ENCODE measurements at regions not wholly inside any gene's neighbourhood (a gene's known extent, or its start where the extent isn't known, plus 50 kb on each side); places are given as distances from the start of the nearest gene placed in this dataset.
"Not testable (repeated sequence)": the region's sequence is repeated elsewhere in the genome, so short reads cannot be mapped to it uniquely, and the experiment has no call there.

DNA sequence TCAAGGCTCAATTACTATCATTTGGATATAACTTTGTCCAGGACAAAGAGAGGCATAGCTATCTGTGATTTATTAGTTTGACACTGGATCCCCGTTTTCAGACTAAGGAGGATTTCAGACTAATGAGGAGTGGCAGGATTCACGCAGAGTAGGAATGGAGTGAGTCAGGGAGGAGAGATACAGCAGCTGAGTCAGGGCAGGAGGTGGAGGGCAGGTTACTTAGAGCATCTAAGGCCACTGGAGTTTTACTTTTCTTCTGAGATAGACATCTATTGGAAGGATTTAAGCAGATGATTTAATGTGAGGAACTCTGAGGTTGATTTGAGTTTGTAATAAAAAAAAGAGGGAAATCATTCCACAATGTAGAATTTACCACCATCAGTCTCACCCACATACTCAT, 110.6 kb downstream of the RPIA start:
- H3K27me3 ChIP-seq; DNase-seq; H3K27ac ChIP-seq; H3K4me1 ChIP-seq; H3K9me3 ChIP-seq (replicated peaks); H3K4me3 ChIP-seq; H3K36me3 ChIP-seq: not testable (repeated sequence)

DNA sequence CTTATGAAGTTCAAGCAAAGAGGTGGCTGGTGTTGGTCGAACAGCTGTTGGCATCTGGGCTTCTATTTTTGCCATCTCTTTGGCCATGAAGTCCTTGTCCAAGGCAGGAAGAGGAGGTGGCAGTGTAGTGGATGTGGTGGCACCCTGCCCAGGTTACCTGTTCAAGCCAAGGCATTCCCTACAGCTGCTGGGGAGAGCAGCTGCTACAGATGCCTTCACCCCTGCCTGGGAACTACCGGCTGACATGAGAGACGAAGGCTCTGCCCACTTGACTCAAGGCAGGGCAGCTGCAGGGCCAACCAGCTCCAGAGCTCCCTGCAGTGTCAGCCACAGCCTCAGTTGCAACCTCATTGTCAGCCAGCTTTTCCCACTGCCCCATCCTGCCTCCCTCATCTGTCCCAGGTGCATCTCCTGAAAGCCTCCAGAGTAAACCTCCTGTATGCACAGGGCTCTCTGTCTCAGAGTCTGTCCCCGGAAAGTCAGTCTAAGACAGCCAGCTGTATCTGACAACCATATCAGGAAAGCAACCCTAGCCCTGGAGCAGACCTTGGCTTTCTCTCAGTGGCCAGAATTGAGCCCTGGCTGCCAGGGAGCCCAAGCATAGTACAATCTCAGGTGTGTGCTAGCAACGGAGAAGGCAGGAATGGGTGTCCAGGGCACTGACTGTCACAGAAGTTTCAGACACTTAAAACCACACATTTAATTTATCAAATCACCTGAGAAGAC, 115.9 kb downstream of the RPIA start:
- DNase-seq, result no peak
- H3K4me1 ChIP-seq, result no peaks in the 10 kb centered on the region

DNA sequence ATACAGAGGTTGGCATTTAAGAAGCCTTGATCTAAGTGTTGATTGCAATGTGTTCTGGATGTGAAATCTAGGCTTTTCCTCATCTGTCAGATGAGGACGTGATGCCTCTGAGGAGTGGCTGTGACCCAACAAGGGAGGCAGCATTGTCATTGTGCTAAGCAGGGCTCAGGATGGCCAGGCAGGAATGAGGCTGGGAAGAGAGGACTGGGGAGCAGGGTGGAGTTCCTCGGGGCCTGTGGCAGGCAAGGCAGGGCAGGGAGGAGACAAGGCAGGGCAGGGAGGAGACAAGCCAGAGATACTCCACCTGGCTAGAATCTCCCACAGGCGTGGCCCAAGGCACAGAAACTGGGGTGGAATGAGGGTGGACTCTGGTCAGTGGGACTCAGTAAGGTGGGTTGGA, 116.6 kb downstream of the RPIA start:
- Histone ChIP-seq H3K27ac (no peak overlapping the region), H3K9me3 (replicated peaks) (no peaks in the 10 kb centered on the region), H3K36me3 (no peaks in the 10 kb centered on the region), H3K4me1 (no peaks in the 10 kb centered on the region), H3K27me3 (no peaks in the 10 kb centered on the region), H3K4me3 (no peak overlapping the region)
- no peak for DNase-seq

More for the DNA sequence above, 115.9 kb downstream of the RPIA start:
- no peaks in the 10 kb centered on the region for H3K9me3 ChIP-seq (replicated peaks)
- H3K27me3 ChIP-seq, result no peaks in the 10 kb centered on the region
- H3K36me3 ChIP-seq, result no peaks in the 10 kb centered on the region
- H3K27ac ChIP-seq, result no peak overlapping the region
- no peak overlapping the region for H3K4me3 ChIP-seq

DNA sequence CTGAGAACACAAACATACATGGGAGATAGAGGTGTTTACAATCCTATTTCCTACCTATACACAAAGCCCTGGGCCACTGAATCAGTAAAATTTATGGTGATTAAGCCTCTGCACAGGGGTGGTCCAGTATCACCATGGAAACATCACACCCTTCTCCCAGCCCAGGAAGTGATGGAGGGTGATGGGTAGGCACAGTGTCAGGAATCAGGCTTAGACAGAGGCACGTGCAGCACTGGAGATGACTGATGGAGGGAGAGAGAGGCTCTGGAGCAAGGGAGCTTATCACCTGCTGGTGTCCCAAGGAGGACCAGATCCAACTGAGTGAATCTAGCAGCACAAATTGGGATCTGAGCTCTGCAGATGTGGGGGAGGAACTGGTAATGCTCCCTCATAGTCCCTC, 117.2 kb downstream of the RPIA start:
- no peak for DNase-seq
- no peak overlapping the region for H3K4me3 ChIP-seq
- H3K9me3 ChIP-seq (replicated peaks), result no peaks in the 10 kb centered on the region
- no peak overlapping the region for H3K27ac ChIP-seq
- H3K4me1 ChIP-seq, result no peaks in the 10 kb centered on the region
- no peaks in the 10 kb centered on the region for H3K36me3 ChIP-seq
- no peaks in the 10 kb centered on the region for H3K27me3 ChIP-seq

DNA sequence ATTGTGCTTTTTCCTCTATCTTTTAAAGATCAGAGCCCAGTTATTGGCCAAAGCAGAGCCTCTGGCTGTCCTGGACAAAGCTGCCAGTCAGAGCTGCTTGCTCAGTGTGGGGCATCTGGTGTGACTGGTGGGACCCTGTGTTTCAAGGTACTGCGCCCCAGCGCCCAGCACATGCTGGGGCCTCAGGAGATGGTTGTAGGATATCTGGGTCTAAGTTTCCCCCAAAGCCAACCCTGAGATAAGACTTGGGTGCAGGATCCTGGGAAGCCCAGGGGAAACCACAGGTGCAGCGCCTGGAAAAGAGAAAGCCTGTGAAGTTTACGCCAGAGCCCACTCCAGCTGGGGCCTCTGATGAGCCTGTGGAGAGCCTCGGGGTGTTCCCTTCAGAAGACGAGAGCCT, 117.7 kb downstream of the RPIA start:
- no peak overlapping the region for H3K27ac ChIP-seq
- H3K27me3 ChIP-seq, result no peaks in the 10 kb centered on the region
- H3K36me3 ChIP-seq, result no peaks in the 10 kb centered on the region
- no peak overlapping the region for H3K4me3 ChIP-seq
- H3K9me3 ChIP-seq (replicated peaks), result no peaks in the 10 kb centered on the region
- H3K4me1 ChIP-seq, result no peaks in the 10 kb centered on the region
- DNase-seq, result no peak

DNA sequence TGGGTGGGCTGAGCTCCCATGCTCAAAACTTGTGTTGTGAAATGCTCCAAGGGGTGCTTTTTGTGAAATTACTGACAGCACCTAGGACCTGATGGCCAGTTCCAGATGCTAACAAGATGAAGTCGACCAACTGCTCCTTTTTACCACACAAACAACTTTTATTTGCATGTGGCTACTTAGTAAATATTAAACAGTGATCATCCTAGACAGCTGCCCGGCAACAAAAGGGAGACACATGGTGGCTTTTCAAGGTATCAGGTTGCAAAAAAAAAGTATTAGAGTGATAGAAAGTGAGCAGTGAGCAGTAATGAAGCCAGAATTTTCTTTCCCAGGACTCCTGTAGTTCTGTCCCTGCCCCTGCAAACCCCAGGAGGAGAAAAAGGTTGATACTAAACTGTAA, 118.5 kb downstream of the RPIA start:
- no peak overlapping the region for H3K4me3 ChIP-seq
- H3K36me3 ChIP-seq, result no peaks in the 10 kb centered on the region
- H3K9me3 ChIP-seq (replicated peaks), result 0 out of 2 replicates have a peak, but pooled peaks cover 3% of the 10 kb centered on the region
- no peaks in the 10 kb centered on the region for H3K27me3 ChIP-seq
- peak in 1 of 2 experiments; percentile 24 for DNase-seq
- H3K27ac ChIP-seq, result no peak overlapping the region
- no peaks in the 10 kb centered on the region for H3K4me1 ChIP-seq

DNA sequence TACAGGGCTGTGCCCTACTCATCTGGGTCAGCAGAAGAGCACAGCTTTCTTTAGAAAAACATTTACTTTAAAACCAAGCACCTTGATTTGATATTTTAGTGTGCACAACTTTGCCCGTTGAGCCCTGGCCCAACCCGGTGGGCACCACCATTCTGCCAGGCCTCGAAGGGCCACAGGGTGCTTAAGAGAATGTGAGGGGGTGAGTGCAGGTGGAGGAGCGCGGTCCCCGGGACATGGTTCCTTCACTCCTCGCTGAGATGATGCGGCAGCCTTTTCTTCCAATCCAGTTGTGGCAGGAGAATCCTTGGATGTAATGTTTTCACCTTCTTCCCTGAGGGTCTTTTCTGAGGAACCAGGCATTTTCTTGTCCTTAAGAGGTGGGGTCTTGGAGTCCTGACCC, 119.0 kb downstream of the RPIA start:
- Histone ChIP-seq H3K36me3 (no peaks in the 10 kb centered on the region), H3K4me1 (no peaks in the 10 kb centered on the region), H3K27ac (no peak overlapping the region), H3K27me3 (no peaks in the 10 kb centered on the region), H3K9me3 (replicated peaks) (0 out of 2 replicates have a peak, but pooled peaks cover 3% of the 10 kb centered on the region), H3K4me3 (no peak overlapping the region)
- DNase-seq, result no peak

DNA sequence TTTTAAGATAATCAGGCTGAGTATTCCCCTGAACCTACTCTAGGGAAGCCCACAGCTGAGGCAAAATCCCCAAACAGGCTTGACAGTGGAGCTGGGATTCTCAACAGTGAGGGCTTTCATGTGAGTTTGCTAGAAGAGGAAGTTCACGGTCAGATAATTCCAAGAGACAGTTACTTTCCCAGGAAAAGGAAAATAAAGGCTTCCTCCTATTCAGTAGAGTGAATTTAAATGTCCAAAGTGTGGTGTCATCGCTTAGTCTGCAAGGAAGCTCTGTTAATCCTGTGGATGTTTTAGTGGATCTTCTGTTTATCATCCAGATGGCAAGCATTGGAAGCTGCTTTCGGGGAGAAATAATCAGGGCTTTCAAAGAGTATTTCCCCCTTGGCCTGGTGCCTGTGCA, 119.8 kb downstream of the RPIA start:
- H3K9me3 ChIP-seq (replicated peaks), result 0 out of 2 replicates have a peak, but pooled peaks cover 3% of the 10 kb centered on the region
- H3K4me3 ChIP-seq, result no peak overlapping the region
- DNase-seq, result no peak
- no peaks in the 10 kb centered on the region for H3K36me3 ChIP-seq
- H3K4me1 ChIP-seq, result no peaks in the 10 kb centered on the region
- H3K27me3 ChIP-seq, result no peaks in the 10 kb centered on the region
- H3K27ac ChIP-seq, result no peak overlapping the region

DNA sequence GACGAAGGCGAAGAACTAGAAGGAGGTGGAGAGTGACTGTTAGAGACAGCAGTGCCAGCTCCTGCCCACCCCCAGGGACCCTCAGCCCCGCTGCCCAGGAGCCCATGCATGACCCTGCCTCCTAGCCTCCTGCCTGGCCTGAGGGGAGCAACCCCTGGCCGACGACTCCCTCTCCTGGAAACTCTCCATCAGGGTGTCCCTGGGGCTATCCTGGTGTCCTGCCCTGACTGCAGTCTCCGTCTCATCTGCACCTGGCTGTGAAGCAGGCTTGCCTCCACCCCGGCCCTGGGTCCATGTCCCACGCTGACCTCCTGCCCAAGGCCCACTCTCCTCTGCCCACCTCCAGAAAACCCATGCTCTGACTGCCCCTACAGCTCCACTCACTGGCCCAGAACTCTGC, 120.2 kb downstream of the RPIA start:
- H3K4me3 ChIP-seq, result no peak overlapping the region
- DNase-seq, result no peak
- H3K36me3 ChIP-seq, result no peaks in the 10 kb centered on the region

DNA sequence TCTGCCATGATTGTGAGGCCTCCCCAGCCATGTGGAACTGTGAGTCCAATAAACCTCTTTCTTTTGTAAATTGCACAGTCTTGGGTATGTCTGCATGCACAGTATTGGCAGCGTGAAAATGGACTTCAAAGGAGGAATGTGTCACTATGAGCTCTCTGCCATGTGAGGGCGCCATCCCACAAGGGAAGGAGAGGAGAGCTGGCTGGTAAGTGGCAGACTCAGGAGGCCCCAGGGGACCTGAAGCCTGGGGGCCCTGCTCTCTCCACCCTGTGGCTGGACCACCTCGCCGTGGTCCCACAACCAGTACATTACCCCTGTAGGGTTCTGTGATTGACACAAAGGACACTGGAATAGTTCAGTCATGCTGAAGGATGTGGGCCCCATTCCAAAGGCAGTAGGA, 122.1 kb downstream of the RPIA start:
- H3K27ac ChIP-seq, result no peak overlapping the region
- peak in 1 of 2 experiments; percentile 25 for DNase-seq
- 0 out of 2 replicates have a peak, but pooled peaks cover 3% of the 10 kb centered on the region for H3K9me3 ChIP-seq (replicated peaks)
- H3K36me3 ChIP-seq, result no peaks in the 10 kb centered on the region
- no peaks in the 10 kb centered on the region for H3K4me1 ChIP-seq
- no peaks in the 10 kb centered on the region for H3K27me3 ChIP-seq
- H3K4me3 ChIP-seq, result no peak overlapping the region

More for the DNA sequence above, 120.2 kb downstream of the RPIA start:
- Histone ChIP-seq H3K9me3 (replicated peaks) (0 out of 2 replicates have a peak, but pooled peaks cover 3% of the 10 kb centered on the region), H3K4me1 (no peaks in the 10 kb centered on the region), H3K27ac (no peak overlapping the region), H3K27me3 (no peaks in the 10 kb centered on the region)

DNA sequence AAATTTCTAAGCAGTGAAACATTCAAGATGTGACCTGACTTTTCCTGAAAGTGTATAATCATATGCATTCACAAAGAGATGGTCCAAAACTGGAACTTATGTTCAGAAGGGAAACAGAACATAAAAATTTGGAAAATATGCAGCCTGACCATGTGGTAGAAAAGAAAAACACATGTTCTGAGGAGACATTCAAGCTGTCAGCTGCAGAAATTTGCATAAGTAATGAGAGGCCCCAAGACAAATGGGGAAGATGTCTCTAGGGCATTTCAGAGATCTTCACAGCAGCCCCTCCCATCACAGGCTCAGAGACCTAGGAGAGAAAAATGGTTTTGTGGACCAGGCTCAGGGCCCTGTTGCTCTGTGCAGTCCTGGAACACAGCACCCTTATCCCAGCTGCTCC, 123.8 kb downstream of the RPIA start:
- Histone ChIP-seq H3K36me3 (no peaks in the 10 kb centered on the region), H3K4me1 (no peaks in the 10 kb centered on the region), H3K27ac (no peak overlapping the region), H3K27me3 (no peaks in the 10 kb centered on the region), H3K9me3 (replicated peaks) (0 out of 2 replicates have a peak, but pooled peaks cover 6% of the 10 kb centered on the region), H3K4me3 (no peak overlapping the region)
- no peak for DNase-seq

DNA sequence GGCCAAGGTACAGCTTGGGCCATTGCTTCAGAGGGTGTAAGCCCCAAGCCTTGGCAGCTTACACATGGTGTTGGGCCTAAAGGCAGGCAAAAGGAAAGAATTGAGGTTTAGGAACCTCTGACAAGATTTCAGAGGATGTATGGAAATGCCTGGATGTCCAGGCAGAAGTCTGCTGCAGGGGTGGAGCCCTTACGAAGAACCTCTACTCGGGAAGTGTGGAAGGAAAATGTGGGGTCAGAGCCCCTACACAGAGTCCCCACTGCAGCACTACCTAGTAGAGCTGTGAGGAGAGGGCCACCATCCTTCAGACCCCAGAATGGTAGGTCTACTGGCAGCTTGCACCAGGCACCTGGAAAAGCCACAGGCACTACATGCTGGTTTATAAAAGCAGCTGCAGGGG, 124.2 kb downstream of the RPIA start:
- Histone ChIP-seq H3K27me3 (no peaks in the 10 kb centered on the region), H3K27ac (no peak overlapping the region), H3K4me1 (no peaks in the 10 kb centered on the region), H3K9me3 (replicated peaks) (0 out of 2 replicates have a peak, but pooled peaks cover 6% of the 10 kb centered on the region), H3K4me3 (no peak overlapping the region), H3K36me3 (no peaks in the 10 kb centered on the region)
- no peak for DNase-seq

DNA sequence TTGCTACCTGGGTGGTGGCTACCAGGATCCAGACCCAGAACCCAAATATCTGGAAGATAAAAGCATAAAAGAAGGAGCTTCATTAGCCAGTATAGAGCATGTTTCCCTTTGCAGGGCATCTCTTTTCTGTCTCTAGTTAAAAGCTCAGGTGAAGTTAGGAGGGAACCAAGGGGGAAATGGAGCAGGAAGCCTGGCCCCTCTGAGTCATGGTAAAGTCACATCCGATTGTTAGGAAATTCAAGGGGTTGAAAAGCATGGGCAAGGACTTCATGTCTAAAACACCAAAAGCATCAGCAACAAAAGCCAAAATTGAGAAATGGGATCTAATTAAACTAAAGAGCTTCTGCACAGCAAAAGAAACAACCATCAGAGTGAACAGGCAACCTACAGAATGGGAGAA, 126.9 kb downstream of the RPIA start:
- no peak for DNase-seq

DNA sequence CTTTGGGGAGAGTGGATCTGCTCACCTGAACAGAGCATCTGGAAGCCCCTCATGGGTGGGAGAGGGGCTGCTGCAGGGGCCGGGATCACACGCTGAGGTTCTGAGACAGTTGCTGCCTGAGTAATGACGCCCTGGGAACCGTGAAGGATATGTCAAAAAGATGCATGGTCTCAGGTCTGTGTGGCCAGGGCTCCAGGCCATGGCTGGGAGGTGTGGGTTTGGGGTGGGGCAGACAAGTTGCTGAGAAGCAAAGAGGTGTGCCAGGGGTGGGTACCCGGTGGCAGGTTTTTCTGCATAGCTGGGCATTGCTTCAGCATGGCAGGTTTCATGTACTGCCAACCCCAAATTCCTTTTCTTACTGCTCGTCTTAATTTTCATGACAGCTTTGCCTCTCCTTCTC, 133.5 kb downstream of the RPIA start:
- DNase-seq, result no peak
- H3K36me3 ChIP-seq, result no peaks in the 10 kb centered on the region
- H3K27me3 ChIP-seq, result peaks cover 21% of the 10 kb centered on the region; the same call in 1 of the 2 replicates
- H3K4me3 ChIP-seq, result no peak overlapping the region
- H3K4me1 ChIP-seq, result no peaks in the 10 kb centered on the region
- H3K27ac ChIP-seq, result no peak overlapping the region
- H3K9me3 ChIP-seq (replicated peaks), result no peaks in the 10 kb centered on the region

More for the DNA sequence above, 126.9 kb downstream of the RPIA start:
- 0 out of 2 replicates have a peak, but pooled peaks cover 6% of the 10 kb centered on the region for H3K9me3 ChIP-seq (replicated peaks)
- H3K27me3 ChIP-seq, result no peaks in the 10 kb centered on the region
- H3K27ac ChIP-seq, result no peak overlapping the region
- no peak overlapping the region for H3K4me3 ChIP-seq
- no peaks in the 10 kb centered on the region for H3K36me3 ChIP-seq
- H3K4me1 ChIP-seq, result no peaks in the 10 kb centered on the region

DNA sequence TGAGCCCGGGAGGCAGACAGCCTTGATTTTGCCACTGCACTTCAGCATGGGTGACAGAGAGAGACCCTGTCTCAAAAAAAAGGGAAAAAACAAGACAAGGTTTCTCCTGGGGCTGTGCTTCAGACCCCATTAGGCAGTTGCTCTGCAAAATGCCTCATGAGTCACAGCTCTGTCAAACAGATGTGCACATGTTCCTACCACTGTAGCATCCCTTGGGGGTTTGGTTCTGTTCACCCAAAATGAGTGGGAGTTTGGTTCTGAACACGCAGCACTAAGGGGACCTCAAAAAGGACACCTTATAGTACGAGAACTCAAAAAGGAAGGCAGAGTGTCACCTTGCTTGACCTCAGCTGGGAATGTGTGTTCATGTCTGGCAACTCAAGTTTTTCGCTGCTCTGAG, 134.9 kb downstream of the RPIA start:
- Histone ChIP-seq H3K4me3 (no peak overlapping the region), H3K4me1 (no peaks in the 10 kb centered on the region), H3K27me3 (peaks cover 21% of the 10 kb centered on the region; the same call in 1 of the 2 replicates), H3K9me3 (replicated peaks) (no peaks in the 10 kb centered on the region), H3K27ac (no peak overlapping the region), H3K36me3 (no peaks in the 10 kb centered on the region)
- no peak for DNase-seq

DNA sequence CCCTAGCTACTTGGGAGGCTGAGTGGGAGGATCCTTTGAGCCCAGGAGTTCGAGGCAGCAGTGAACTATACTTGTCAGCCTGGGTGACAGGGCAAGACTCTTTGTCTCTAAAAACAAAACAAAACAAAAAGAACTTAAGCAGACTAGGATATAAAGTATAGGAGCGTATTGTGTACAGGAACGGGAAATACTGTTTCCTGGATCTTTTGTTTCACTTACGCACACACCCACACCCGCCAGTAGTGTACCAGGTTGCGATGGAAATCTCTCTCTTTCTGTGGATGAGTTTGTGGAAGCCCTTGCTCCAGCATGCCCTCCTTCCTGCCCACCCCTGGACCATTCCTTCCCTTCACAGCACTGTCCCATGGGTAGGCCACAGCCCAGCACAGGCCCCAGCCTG, 136.3 kb downstream of the RPIA start:
- H3K4me3 ChIP-seq, result no peak overlapping the region
- no peaks in the 10 kb centered on the region for H3K9me3 ChIP-seq (replicated peaks)
- no peak overlapping the region for H3K27ac ChIP-seq
- H3K4me1 ChIP-seq, result no peaks in the 10 kb centered on the region
- no peaks in the 10 kb centered on the region for H3K36me3 ChIP-seq
- H3K27me3 ChIP-seq, result peaks cover 22% of the 10 kb centered on the region; the same call in 1 of the 2 replicates
- DNase-seq, result no peak
